ENCODE measurements at regions not wholly inside any gene's neighbourhood (a gene's known extent, or its start where the extent isn't known, plus 50 kb on each side); places are given as distances from the start of the nearest gene placed in this dataset.

- Histone ChIP-seq H3K4me1 (ENCODE audit: control insufficient read depth in 5 of 5, insufficient read depth in 5 of 5, low read length in 5 of 5) (no peaks in the 10 kb centered on the region), H3K27ac (ENCODE audit: low read depth, low read length) (no peak overlapping the region)
Observed at GRCh38 chr5:67476531-67476930, 279.9 kb upstream of the CD180 start.

DNA sequence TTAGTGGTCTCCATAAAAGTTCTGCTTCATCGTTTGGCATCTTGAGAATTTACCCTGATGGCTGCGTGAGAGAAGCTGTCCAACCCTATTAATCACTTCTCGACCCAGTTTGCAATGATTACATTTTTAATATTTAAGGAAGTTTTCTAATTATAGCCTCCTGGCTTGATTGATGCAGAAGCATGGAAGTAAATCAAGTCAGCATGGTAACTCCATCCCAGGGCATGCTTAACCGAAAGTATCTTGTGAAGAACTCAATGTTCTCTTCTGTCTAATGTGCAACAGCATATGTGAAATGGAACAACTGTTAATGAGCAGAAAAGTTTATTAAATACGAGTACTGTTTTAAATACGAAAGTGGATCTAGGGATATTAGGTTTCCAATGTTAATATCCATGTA is 278.9 kb upstream of the CD180 start:
- H3K27ac ChIP-seq (ENCODE audit: low read depth, low read length), result no peak overlapping the region
- no peaks in the 10 kb centered on the region for H3K4me1 ChIP-seq (ENCODE audit: control insufficient read depth in 5 of 5, insufficient read depth in 5 of 5, low read length in 5 of 5)
- no peak overlapping the region for H3K9ac ChIP-seq (ENCODE audit: low read length in 5 of 5)
- H3K9me3 ChIP-seq (ENCODE audit: control insufficient read depth in 5 of 5, low read length in 5 of 5), result no peaks in the 10 kb centered on the region
- H3K36me3 ChIP-seq (ENCODE audit: control insufficient read depth in 5 of 5, insufficient read depth in 5 of 5, low read length in 5 of 5), result no peaks in the 10 kb centered on the region
- no peak overlapping the region for H3K4me3 ChIP-seq (ENCODE audit: low read depth in 1 of 5, low read length in 5 of 5)
- no peaks in the 10 kb centered on the region for H3K27me3 ChIP-seq (ENCODE audit: control insufficient read depth in 5 of 5, insufficient read depth in 4 of 5, low read length in 5 of 5)

More at GRCh38 chr5:67476531-67476930, 279.9 kb upstream of the CD180 start:
- Histone ChIP-seq H3K9ac (ENCODE audit: low read length in 5 of 5) (no peak overlapping the region), H3K27me3 (ENCODE audit: control insufficient read depth in 5 of 5, insufficient read depth in 4 of 5, low read length in 5 of 5) (no peaks in the 10 kb centered on the region), H3K4me3 (ENCODE audit: low read depth in 1 of 5, low read length in 5 of 5) (no peak overlapping the region), H3K36me3 (ENCODE audit: control insufficient read depth in 5 of 5, insufficient read depth in 5 of 5, low read length in 5 of 5) (no peaks in the 10 kb centered on the region), H3K9me3 (ENCODE audit: control insufficient read depth in 5 of 5, low read length in 5 of 5) (no peaks in the 10 kb centered on the region)

DNA sequence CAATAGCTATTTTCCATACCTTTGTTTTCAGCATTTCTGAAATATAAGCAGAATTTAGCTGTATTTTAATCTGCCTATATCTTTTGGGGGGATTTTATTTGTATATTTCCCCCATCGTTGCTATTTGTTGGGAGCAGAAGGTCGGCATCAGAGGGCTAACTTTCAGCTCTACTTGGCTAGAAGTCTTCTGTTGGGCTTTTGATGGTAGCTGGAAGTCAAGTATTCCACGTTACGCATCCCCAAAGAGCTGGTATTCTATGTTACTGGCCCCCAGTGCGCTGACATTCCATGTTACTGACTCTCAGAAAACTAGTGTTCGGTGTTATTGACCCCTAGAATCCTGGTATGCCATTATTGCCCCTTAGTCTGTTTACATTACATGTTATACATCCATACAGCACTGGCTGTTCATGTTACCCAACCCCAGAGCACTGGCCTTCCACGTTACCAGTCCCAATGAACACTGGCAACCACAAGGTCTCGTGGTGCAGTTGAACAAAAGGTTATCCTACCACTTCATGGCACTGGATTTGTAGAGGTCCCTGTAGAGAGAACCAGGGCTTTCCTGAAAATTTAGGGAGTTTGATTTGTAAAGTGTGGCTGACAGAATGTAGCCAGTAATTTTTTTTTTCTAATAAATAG is 278.1 kb upstream of the CD180 start:
- no peak overlapping the region for H3K27ac ChIP-seq (ENCODE audit: low read depth, low read length)

DNA sequence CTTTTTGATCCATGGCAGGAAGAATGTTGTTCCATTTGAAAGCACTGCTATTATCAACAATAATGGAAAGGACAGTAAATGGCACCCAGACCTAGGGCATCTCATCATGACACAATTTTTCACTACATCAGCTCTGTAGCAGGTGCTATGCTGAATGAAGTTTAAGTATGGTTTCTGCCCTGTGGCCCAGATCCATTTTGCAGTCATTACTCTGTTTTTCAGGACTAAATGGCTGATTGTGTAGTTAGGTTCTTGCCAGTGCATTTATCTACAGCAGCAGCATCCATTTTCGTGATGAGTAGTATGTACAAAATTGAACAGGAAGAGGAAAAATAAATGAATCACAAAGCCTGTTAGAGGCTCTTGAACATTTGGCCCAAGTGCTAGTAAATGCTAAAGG is 270.5 kb upstream of the CD180 start:
- Histone ChIP-seq H3K27ac (ENCODE audit: low read depth, low read length) (no peak overlapping the region), H3K9me3 (ENCODE audit: control insufficient read depth in 5 of 5, low read length in 5 of 5) (peaks cover 0 to 4% (median 0%) of the 10 kb centered on the region in 5 donors), H3K27me3 (ENCODE audit: control insufficient read depth in 5 of 5, insufficient read depth in 4 of 5, low read length in 5 of 5) (no peaks in the 10 kb centered on the region), H3K4me3 (ENCODE audit: low read depth in 1 of 5, low read length in 5 of 5) (no peak overlapping the region), H3K36me3 (ENCODE audit: control insufficient read depth in 5 of 5, insufficient read depth in 5 of 5, low read length in 5 of 5) (no peaks in the 10 kb centered on the region), H3K4me1 (ENCODE audit: control insufficient read depth in 5 of 5, insufficient read depth in 5 of 5, low read length in 5 of 5) (no peaks in the 10 kb centered on the region), H3K9ac (ENCODE audit: low read length in 5 of 5) (no peak overlapping the region)

More for the DNA sequence above, 278.1 kb upstream of the CD180 start:
- Histone ChIP-seq H3K9me3 (ENCODE audit: control insufficient read depth in 5 of 5, low read length in 5 of 5) (peaks cover 0 to 4% (median 0%) of the 10 kb centered on the region in 5 donors), H3K4me3 (ENCODE audit: low read depth in 1 of 5, low read length in 5 of 5) (no peak overlapping the region), H3K9ac (ENCODE audit: low read length in 5 of 5) (no peak overlapping the region), H3K36me3 (ENCODE audit: control insufficient read depth in 5 of 5, insufficient read depth in 5 of 5, low read length in 5 of 5) (no peaks in the 10 kb centered on the region), H3K4me1 (ENCODE audit: control insufficient read depth in 5 of 5, insufficient read depth in 5 of 5, low read length in 5 of 5) (no peaks in the 10 kb centered on the region), H3K27me3 (ENCODE audit: control insufficient read depth in 5 of 5, insufficient read depth in 4 of 5, low read length in 5 of 5) (no peaks in the 10 kb centered on the region)

- Histone ChIP-seq H3K27ac (ENCODE audit: low read depth, low read length) (no peak overlapping the region), H3K9me3 (ENCODE audit: control insufficient read depth in 5 of 5, low read length in 5 of 5) (peaks cover 0 to 4% (median 0%) of the 10 kb centered on the region in 5 donors), H3K9ac (ENCODE audit: low read length in 5 of 5) (no peak overlapping the region), H3K4me1 (ENCODE audit: control insufficient read depth in 5 of 5, insufficient read depth in 5 of 5, low read length in 5 of 5) (no peaks in the 10 kb centered on the region), H3K4me3 (ENCODE audit: low read depth in 1 of 5, low read length in 5 of 5) (no peak overlapping the region), H3K27me3 (ENCODE audit: control insufficient read depth in 5 of 5, insufficient read depth in 4 of 5, low read length in 5 of 5) (no peaks in the 10 kb centered on the region), H3K36me3 (ENCODE audit: control insufficient read depth in 5 of 5, insufficient read depth in 5 of 5, low read length in 5 of 5) (no peaks in the 10 kb centered on the region)
Observed at GRCh38 chr5:67465537-67466207, 269.1 kb upstream of the CD180 start.

- Histone ChIP-seq H3K27ac (ENCODE audit: low read depth, low read length) (no peak overlapping the region), H3K4me3 (ENCODE audit: low read depth in 1 of 5, low read length in 5 of 5) (no peak overlapping the region), H3K9ac (ENCODE audit: low read length in 5 of 5) (no peak overlapping the region), H3K36me3 (ENCODE audit: control insufficient read depth in 5 of 5, insufficient read depth in 5 of 5, low read length in 5 of 5) (no peaks in the 10 kb centered on the region), H3K27me3 (ENCODE audit: control insufficient read depth in 5 of 5, insufficient read depth in 4 of 5, low read length in 5 of 5) (no peaks in the 10 kb centered on the region), H3K4me1 (ENCODE audit: control insufficient read depth in 5 of 5, insufficient read depth in 5 of 5, low read length in 5 of 5) (no peaks in the 10 kb centered on the region), H3K9me3 (ENCODE audit: control insufficient read depth in 5 of 5, low read length in 5 of 5) (no peaks in the 10 kb centered on the region)
Observed at GRCh38 chr5:67462147-67462546, 265.5 kb upstream of the CD180 start.

DNA sequence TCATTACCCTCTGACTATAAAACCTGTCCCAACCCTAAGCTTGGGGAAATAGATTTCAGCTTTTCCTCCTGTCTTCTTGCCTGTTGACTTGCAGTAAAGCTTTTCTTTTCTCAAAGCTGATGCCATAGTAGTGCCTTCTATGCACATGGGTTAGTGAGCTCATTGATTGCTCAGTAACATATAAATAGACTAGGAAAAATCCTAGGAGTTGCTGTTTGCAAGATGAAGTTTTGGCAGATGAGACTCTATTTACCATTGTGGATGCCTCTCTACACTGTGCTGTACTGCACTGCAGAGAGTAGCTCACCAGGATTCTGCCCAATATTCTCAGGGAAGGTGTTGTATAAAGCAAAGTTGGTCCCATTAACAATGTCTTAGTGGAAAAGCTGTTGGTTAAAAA is 262.7 kb upstream of the CD180 start:
- Histone ChIP-seq H3K4me1 (ENCODE audit: control insufficient read depth in 5 of 5, insufficient read depth in 5 of 5, low read length in 5 of 5) (no peaks in the 10 kb centered on the region), H3K36me3 (ENCODE audit: control insufficient read depth in 5 of 5, insufficient read depth in 5 of 5, low read length in 5 of 5) (no peaks in the 10 kb centered on the region), H3K9me3 (ENCODE audit: control insufficient read depth in 5 of 5, low read length in 5 of 5) (no peaks in the 10 kb centered on the region), H3K9ac (ENCODE audit: low read length in 5 of 5) (no peak overlapping the region), H3K27ac (ENCODE audit: low read depth, low read length) (no peak overlapping the region), H3K4me3 (ENCODE audit: low read depth in 1 of 5, low read length in 5 of 5) (no peak overlapping the region), H3K27me3 (ENCODE audit: control insufficient read depth in 5 of 5, insufficient read depth in 4 of 5, low read length in 5 of 5) (no peaks in the 10 kb centered on the region)

GRCh38 chr5:67455970-67456369 is 259.4 kb upstream of the CD180 start:
- H3K9ac ChIP-seq (ENCODE audit: low read length in 5 of 5), result no peak overlapping the region
- no peaks in the 10 kb centered on the region for H3K9me3 ChIP-seq (ENCODE audit: control insufficient read depth in 5 of 5, low read length in 5 of 5)
- no peaks in the 10 kb centered on the region for H3K4me1 ChIP-seq (ENCODE audit: control insufficient read depth in 5 of 5, insufficient read depth in 5 of 5, low read length in 5 of 5)
- H3K27ac ChIP-seq (ENCODE audit: low read depth, low read length), result no peak overlapping the region
- no peaks in the 10 kb centered on the region for H3K36me3 ChIP-seq (ENCODE audit: control insufficient read depth in 5 of 5, insufficient read depth in 5 of 5, low read length in 5 of 5)
- H3K27me3 ChIP-seq (ENCODE audit: control insufficient read depth in 5 of 5, insufficient read depth in 4 of 5, low read length in 5 of 5), result no peaks in the 10 kb centered on the region
- no peak overlapping the region for H3K4me3 ChIP-seq (ENCODE audit: low read depth in 1 of 5, low read length in 5 of 5)

GRCh38 chr5:67454957-67455561 is 258.5 kb upstream of the CD180 start:
- H3K27ac ChIP-seq (ENCODE audit: low read depth, low read length), result no peak overlapping the region
- no peak overlapping the region for H3K9ac ChIP-seq (ENCODE audit: low read length in 5 of 5)
- H3K4me3 ChIP-seq (ENCODE audit: low read depth in 1 of 5, low read length in 5 of 5), result no peak overlapping the region
- no peaks in the 10 kb centered on the region for H3K36me3 ChIP-seq (ENCODE audit: control insufficient read depth in 5 of 5, insufficient read depth in 5 of 5, low read length in 5 of 5)
- H3K9me3 ChIP-seq (ENCODE audit: control insufficient read depth in 5 of 5, low read length in 5 of 5), result no peaks in the 10 kb centered on the region
- no peaks in the 10 kb centered on the region for H3K27me3 ChIP-seq (ENCODE audit: control insufficient read depth in 5 of 5, insufficient read depth in 4 of 5, low read length in 5 of 5)
- H3K4me1 ChIP-seq (ENCODE audit: control insufficient read depth in 5 of 5, insufficient read depth in 5 of 5, low read length in 5 of 5), result no peaks in the 10 kb centered on the region

- Histone ChIP-seq H3K9ac (ENCODE audit: low read length in 5 of 5) (no peak overlapping the region), H3K9me3 (ENCODE audit: control insufficient read depth in 5 of 5, low read length in 5 of 5) (peaks cover 0 to 4% (median 0%) of the 10 kb centered on the region in 5 donors), H3K4me1 (ENCODE audit: control insufficient read depth in 5 of 5, insufficient read depth in 5 of 5, low read length in 5 of 5) (no peaks in the 10 kb centered on the region), H3K36me3 (ENCODE audit: control insufficient read depth in 5 of 5, insufficient read depth in 5 of 5, low read length in 5 of 5) (no peaks in the 10 kb centered on the region), H3K27me3 (ENCODE audit: control insufficient read depth in 5 of 5, insufficient read depth in 4 of 5, low read length in 5 of 5) (no peaks in the 10 kb centered on the region), H3K27ac (ENCODE audit: low read depth, low read length) (no peak overlapping the region), H3K4me3 (ENCODE audit: low read depth in 1 of 5, low read length in 5 of 5) (no peak overlapping the region)
Observed at GRCh38 chr5:67453111-67453905, 256.7 kb upstream of the CD180 start.

Measured in subcutaneous abdominal adipose tissue (tissue), 5 donors.